ENCODE measurements at regions not wholly inside any gene's neighbourhood (a gene's known extent, or its start where the extent isn't known, plus 50 kb on each side); places are given as distances from the start of the nearest gene placed in this dataset.
A peak's percentile ranks its signal among the peaks of the same experiment; 100 is the strongest.

GRCh38 chr10:78892338-78893176, 176.2 kb upstream of the ZMIZ1 start:
- DNase-seq, result no peak

- no peak for DNase-seq
Observed at GRCh38 chr10:78893217-78893616, 175.5 kb upstream of the ZMIZ1 start.

GRCh38 chr10:78894089-78894840, 174.5 kb upstream of the ZMIZ1 start:
- no peak for DNase-seq

DNA sequence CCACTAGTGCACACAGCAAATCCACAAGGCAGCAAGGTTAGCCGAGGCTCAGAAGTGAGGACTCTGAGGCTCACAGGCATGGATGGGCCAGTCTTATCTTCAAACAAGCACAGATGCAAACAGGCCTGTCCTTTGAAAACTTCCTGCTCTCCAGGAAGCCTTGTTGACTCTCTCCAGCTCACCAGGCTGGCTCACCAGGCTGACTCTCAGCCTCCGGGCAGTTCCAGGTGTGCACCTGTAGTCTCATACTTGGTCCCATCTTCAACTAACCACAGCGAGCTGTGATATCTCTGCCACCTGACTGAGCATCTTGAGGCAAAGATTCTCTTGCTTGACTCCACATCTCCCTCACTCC, 173.9 kb upstream of the ZMIZ1 start:
- DNase-seq, result no peak

DNA sequence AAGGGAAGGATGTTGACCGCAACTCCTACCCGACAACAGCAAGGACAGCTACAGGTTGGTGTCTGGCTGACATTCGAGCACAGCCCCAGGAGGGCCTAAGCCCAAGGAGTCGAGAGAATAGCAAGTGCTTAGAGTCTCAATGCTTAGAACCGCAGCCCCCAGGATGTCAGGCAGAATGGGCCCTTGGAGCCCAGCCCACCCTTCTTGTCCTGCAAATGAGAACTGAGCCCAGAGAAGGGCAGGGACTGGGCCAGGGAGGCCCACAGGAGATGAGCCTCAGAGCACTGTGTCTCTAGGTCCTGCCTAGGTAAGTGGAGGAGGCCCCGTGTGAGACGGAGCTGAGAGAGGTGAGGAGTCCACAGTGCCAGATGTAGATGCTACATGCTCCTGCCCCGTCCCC, 173.3 kb upstream of the ZMIZ1 start:
- DNase-seq, result no peak

- DNase-seq, result no peak
Observed at GRCh38 chr10:78896159-78896928, 172.4 kb upstream of the ZMIZ1 start.

GRCh38 chr10:78898341-78899097, 170.2 kb upstream of the ZMIZ1 start:
- DNase-seq, result no peak

- no peak for DNase-seq
Observed at GRCh38 chr10:78899098-78899754, 169.5 kb upstream of the ZMIZ1 start.

GRCh38 chr10:78899996-78900714, 168.6 kb upstream of the ZMIZ1 start:
- DNase-seq, result peak; percentile 17

DNA sequence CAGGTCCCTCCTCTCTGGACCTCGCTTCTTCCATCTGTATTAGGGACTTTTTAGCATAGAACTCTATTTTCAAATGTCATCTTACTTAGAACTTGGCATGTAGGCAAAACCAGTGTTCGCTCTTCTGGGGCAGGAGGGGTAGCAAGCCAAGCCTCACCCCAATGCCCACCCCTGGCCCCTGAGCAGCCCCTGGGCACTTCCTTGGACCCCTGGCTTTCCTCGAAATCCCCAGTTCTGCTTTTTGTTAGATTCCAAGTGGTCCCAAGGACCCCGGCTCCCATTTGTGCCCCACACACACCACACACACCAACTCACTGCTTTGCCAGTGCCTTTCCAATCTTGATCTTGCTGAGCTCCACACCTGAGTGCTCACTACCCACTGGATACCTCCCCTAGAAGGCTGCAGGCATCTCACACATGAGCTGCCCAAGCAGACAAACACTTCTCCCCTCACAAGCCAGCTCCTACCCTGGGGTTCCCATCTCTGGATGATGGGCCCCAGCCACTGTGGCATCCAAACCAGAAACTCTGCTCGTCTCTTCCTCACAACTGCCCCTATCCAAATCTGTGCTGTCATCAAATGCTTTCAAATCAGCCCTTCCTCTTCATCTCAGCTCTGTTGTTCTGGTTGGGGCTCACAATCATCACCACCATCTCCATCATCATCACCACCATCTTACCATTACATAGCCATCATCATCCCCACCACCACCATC, 167.9 kb upstream of the ZMIZ1 start:
- DNase-seq, result peak; percentile 1

DNA sequence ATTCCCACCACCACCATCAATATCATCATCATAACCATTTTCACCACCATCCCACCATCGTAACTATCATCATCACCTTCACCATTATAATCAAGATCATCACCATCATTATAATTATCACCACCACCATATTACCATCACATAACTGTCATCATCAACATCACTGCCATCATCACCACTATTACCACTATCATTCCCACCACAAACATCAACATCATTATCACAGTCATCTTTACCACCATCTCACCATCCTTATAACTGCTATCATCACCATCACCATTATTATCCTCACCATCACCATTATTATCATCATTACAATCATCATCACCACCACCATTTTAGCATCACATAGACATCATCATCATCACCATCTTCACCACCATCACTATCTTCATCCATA, 167.1 kb upstream of the ZMIZ1 start:
- no peak for DNase-seq

GRCh38 chr10:78902815-78903214, 166.0 kb upstream of the ZMIZ1 start:
- DNase-seq, result no peak

GRCh38 chr10:78903341-78903940, 165.3 kb upstream of the ZMIZ1 start:
- DNase-seq, result no peak

DNA sequence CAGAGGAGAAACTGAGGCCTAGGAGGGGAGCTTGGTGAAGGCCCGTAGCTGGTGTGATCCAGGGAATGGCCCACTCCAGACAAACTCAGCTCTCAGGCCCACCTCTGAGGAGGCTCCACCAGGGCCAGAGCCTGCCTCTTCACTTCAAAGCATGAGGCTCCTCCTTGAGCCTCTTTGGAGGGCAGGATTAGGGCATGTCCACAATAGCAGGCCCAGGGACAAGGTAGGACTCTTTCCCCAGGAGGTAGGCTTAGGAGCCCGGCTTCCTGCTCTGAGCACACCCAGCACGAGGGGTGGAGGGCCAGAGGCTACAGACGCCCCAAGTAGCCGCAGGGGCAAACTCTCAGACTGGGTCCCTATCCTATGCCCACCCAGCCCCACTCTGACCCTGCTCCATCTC, 164.6 kb upstream of the ZMIZ1 start:
- no peak for DNase-seq

DNA sequence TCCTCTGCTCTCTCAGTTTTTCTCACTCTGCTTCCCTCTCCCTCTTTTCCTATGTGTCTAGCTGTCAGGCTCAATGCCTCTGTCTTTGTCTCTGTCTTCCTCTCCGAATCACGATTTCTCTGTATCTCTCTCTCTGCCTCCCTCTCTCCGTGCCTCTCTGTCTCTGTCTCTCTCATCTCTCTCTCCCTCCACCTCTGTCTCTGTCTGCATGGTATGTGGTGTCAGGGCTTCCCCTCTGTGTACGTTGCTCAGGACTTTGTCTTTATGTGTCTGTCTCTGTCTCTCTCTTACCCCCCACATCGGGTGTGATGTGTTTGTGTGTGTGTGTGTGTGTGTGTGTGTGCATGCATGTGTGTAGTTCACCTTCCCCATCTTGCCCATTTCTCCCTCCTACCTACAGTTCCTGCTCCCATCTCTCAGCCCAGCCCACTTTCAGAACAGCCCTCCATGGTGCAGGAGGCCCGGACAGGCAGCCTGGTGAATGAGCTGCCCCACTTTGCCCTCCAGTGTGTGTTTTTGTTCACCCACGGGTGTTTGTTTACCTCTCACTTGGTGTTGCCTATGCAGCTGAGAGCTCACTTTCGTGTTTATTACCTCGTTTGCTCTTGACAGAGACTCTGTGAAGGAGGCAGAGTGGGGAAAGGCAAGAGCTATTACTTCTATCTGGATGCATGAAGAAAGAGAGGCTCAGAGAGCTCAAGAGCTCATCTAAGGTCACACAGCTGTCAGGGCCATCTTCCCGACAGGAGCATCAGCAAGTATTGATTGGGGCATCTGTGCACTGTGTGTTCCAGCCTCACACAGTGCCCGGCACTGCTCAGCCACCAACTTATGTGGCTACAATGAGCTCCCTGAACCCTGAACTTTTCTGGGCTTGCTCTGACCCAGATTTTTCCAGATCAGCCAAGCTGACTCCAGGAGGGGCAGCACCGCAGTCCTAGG, 163.5 kb upstream of the ZMIZ1 start:
- DNase-seq, result no peak

DNA sequence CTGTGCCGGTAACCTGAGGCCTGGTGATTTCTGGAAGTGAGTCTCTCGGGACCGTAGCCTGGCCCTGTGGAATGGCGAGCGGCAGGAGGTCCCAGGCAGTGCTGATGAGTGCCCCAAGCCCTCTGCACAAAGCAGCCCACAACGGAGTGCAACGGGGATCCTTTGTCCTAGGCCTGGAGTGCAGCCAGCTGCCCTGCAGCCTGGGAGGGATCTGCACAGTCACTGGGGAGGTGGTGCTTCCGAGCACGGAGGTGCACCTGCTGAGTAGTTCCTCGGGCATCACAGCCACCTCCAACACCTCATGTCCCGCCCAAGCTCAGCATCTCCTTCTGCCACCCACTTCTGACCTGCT, 162.8 kb upstream of the ZMIZ1 start:
- DNase-seq, result no peak

DNA sequence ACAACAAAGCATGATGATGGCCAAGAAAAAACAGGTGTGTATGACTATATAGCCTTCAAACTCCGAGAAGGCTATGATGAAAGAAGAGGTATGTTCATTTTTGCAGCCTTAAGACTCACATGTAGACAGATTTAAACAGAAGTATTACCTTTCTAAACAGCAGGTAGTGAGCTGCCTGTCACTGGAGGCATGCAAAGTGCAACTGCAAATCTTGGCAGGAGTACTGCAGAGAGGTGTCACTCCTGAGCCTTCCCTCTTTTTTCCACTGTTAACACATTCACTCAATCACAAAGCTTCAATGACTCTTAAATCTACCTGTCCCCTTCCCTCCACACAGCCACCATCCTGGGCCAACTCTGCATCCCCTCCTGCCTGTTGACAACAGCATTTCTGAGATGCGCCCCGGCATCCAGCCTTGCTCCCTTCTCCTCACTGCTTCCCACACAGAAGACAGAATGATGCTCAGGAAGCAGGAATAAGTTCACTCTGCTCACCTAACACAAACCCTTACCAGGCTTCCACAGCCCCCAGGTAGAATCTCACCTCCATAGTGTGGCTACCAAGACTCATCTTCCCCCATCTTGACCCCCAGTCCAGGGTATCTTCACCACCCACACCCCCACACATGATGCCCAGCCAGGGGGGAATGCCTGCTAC, 161.9 kb upstream of the ZMIZ1 start:
- DNase-seq, result no peak

- no peak for DNase-seq
Observed at GRCh38 chr10:78907551-78908211, 161.1 kb upstream of the ZMIZ1 start.
